C4-2B (cell line): ENCODE measurements at regions not wholly inside any gene's neighbourhood (a gene's known extent, or its start where the extent isn't known, plus 50 kb on each side); places are given as distances from the start of the nearest gene placed in this dataset.

Experiments
- ZFX ChIP-seq: fragments of 450-650 bp; IDR thresholded peaks from 2 replicates; pipeline ENCODE4 v1.6.1; 2017
- TF ChIP-seq, protein P1 (sequence below): fragments of 450-650 bp; conservative IDR thresholded peaks from 2 replicates; pipeline ENCODE4 v1.5.1; 2017; ENCODE audit warnings: mild to moderate bottlenecking

DNA sequence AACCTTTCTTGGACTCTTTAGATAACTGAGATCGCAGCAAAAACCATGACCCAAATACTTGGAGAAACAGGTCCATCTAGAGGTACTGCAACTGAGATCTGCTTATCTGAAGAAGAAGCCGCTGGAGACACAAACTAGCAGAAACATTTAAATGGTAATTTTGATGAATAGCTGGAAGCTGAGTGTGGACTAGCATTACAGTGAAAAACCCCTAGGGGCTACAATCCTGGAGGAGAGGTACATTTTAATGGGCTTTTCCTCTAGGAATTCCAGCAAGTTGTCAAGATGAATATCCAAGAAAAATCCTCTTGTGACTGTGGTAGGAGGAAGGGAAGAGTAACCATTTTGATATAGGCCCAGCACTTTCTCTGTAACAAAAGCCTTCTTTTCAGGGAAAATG, 592.5 kb upstream of the GRIA3 start:
- TF ChIP-seq, protein P1, sequence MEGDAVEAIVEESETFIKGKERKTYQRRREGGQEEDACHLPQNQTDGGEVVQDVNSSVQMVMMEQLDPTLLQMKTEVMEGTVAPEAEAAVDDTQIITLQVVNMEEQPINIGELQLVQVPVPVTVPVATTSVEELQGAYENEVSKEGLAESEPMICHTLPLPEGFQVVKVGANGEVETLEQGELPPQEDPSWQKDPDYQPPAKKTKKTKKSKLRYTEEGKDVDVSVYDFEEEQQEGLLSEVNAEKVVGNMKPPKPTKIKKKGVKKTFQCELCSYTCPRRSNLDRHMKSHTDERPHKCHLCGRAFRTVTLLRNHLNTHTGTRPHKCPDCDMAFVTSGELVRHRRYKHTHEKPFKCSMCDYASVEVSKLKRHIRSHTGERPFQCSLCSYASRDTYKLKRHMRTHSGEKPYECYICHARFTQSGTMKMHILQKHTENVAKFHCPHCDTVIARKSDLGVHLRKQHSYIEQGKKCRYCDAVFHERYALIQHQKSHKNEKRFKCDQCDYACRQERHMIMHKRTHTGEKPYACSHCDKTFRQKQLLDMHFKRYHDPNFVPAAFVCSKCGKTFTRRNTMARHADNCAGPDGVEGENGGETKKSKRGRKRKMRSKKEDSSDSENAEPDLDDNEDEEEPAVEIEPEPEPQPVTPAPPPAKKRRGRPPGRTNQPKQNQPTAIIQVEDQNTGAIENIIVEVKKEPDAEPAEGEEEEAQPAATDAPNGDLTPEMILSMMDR: no peak
- no peak for TF ChIP-seq ZFX
